Right lung (tissue), 2 donors: ENCODE measurements at regions not wholly inside any gene's neighbourhood (a gene's known extent, or its start where the extent isn't known, plus 50 kb on each side); places are given as distances from the start of the nearest gene placed in this dataset.

Experiments used
- DNase-seq, 2 donors: peaks; one replicate each; pipeline ENCODE4 v3.0.0-alpha.2; 2013

GRCh38 chr1:216820345-216820744 lies 97.1 kb upstream of the ESRRG start:
- no peak for DNase-seq

GRCh38 chr1:216818284-216818683 lies 95.1 kb upstream of the ESRRG start:
- no peak for DNase-seq

- DNase-seq = peak; percentile 85 to 87
Measured at GRCh38 chr1:216815260-216816131, 92.3 kb upstream of the ESRRG start.

DNA sequence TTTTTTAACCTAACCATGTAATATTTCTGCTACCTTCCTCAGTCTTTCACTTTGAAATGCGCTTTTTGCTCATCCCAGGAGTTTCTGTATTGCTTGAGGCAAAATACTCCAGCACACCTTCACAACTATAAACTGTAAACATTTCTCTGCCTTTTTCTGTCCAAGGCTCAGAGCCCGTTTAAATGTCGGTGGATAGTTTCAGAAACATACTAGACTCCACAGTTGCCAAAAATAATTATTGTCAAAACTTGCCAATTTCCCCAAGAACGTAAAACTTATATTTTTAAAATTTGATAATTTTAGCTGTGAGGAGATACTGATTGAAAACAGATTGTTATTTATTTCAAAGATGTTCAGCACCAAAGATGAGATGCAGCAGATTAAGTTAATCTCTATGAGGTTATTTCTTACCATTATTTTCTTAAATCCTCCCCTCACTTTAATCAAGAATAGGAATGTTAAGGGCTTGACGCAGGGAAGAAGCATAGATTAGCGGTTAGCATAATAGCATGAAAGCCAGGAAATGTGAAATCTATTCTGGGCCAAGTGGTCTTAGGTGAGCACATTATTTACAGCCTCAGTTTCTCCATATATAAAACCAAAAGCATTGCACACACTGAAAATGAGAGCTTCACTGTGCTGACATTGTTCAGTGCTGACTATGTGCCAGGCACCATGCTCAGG lies 91.5 kb upstream of the ESRRG start:
- peak in 1 of 2 donors; percentile 21 for DNase-seq

DNA sequence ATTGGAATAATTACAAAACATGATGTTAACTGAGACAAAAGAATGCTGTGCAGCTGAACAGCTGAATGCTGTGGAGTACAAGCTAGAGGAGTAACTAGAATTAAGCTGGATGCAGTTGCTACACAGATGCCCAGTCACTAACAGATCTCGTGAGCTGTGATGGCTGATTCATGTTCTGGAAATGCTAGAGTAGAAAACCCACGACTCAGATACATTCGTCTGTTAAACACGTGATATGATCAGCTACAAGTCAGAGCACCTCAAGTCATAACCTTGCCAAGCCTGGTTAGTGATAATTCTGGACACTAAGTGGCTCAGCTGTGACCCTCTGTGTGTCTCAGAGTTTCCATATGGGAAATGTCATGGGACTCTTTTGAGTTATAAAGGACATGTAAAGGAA lies 89.7 kb upstream of the ESRRG start:
- DNase-seq = no peak

DNA sequence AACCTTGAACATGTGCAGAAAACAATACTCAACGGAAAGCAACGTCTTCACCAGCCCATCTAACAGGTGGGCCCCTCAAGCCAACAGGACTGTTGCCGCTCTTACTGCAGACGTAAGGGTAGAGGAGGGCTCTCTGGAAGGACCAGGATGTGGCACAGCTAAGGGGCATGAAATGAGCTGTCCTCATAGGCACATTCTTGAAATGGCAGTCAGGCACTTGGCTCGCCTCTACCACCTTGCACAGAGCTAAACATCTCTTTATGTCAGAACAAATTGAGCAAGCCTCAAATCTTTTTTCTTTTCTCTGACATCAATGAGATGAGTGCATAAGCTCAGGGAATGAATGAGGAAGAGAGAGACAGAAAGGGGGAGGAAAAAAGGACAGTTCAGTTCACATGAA lies 86.4 kb upstream of the ESRRG start:
- no peak for DNase-seq

DNA sequence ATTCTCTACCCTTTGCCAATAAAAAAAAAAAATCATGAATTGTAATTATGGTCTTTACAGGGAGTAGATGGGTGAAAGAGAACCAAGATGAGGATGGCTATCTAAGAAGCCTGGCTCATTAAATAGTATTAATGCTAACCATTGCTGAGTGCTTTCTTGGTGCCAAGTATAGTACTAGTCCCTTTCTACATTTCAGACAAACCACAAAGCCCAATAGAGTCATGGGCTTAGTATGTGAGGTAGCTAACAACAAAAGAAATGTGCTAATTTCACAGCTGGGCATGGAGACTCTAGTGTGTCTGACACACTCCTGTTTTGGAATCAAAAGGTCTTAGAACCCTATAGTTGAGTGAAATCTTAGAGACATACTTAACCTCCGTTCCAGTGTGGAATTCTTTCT lies 84.5 kb upstream of the ESRRG start:
- DNase-seq = no peak

DNA sequence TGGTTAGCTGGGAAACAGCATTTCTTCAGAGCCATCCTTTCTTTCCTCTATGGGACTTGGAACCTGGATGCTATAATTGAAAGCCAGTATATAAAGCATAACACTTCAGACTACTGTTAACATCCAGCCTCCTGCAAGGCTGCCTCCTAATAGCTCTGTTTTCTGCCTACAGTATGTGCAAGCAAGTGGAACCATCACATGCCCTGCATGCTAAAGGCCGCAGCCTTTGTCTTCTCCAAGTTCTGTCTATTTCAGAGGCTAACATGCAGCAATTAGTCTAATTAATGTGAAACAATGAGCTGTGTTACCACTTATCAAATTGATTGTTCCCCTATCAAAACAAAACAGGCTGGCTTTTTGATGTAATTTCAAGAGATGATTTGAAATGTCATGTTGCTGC lies 82.7 kb upstream of the ESRRG start:
- DNase-seq = no peak

DNA sequence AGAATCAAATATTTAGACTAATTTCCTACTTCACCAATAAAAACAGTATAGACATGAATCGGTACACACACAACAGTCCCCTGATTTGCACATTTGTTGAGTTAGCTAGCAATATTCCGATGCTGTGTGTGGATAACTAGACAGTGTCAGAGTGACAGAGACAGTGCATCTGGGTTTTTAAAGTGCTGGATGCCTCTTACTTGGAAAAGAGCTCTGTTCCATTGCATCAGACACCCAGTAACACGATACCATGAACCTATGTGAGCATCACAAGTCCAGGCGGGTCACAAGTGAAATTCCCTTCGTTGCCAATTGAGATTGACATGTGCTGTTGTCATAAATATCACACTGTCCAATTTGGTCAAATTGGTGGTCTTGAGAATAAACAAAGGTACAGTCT lies 82.0 kb upstream of the ESRRG start:
- DNase-seq = no peak

DNA sequence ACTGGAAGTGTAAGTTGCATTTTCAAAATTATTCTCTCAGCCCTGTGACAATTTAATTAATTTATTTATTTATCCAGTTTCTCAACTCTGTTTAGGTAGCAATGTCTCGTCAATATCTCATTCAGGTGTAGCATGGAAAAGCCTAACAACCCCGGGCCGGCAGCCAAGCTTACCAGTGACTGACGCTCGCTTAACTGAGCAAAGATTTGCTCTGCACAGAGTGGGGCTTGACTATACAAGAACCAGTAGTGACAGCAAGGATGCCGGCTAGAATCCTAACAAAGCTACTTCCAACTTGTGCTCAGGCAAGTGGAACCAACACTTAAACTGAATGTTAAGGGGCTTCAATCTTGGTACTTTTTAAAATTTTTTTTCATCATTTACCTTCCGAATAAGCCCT lies 80.9 kb upstream of the ESRRG start:
- no peak for DNase-seq

DNA sequence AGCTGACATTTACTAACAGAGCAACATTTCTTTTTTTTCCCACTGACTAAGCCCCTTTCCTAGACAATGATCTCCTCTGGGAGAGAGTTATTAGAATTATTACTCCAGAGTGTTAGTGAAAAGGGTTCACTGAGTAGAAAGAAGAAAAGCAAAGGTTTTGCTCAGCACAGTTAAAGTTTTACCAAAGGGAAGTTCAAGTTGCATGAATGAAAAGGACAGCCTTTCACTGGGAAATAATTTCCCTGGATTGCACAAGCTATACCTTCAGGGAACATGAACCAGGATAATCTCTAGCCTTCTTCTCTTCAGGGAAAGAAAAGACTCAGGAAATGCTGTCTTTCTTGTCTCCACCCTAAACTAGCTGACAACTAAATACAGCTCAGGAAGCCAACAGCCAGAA lies 71.4 kb upstream of the ESRRG start:
- DNase-seq = no peak

DNA sequence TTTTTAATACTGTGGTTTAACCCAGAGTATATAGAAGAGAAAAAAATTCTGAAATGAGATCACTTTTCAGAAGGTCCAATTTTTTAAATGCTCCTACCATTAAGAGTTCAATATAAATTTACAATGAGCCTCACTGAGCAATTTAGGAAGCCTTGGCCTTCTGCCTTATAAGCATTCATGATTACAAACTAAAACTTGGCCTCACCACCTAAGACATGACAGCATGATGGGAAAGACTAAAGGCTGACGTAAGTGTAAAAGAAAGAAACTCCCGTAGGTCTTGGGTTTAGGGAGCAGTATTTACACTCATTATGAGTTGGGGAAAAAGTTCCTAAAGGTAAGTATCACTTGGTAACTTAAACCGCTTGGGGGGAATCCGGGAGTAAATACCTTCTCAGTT lies 70.7 kb upstream of the ESRRG start:
- DNase-seq = no peak

DNA sequence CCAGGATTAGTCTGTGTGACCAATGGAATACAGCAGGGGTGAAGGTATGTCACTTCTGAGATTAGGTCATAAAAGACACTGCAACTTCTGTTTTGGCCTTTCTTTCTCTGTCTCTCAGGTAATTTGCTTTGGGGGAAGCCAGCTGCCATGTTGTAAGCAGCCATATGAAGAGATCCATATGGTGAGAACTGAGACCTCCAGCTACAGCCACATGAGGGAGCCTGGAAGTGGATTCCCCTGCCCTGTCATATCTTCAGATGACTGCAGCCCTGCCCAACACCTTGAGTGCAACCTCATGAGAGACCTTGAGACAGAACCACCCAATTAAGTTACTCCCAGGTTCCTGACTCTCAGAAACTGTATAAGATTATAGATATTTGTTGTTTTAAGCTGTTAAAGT lies 70.1 kb upstream of the ESRRG start:
- no peak for DNase-seq

- no peak for DNase-seq
Measured at GRCh38 chr1:216788671-216789070, 65.4 kb upstream of the ESRRG start.

GRCh38 chr1:216785737-216786136 lies 62.5 kb upstream of the ESRRG start:
- peak; percentile 76 to 77 for DNase-seq

DNA sequence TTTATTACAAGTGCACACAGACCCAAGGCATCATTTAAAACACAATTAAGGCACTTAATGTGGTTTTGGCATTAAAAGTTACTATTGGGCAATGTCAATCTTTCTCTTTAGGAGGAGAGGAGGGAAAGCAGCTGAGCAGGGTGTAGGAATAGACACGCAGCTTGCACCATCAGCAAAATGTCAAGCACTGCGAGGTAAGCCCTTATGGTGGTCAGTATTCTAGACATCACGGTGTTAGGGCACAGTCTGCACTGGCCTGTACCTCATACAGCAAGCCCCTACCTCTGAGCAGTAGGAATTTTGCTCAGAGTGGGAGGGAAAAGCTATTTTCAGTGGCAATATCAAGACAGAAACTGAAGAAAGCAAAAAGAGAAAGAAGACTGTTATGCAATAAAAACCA lies 62.0 kb upstream of the ESRRG start:
- peak; percentile 55 to 57 for DNase-seq

GRCh38 chr1:216779686-216780085 lies 56.5 kb upstream of the ESRRG start:
- DNase-seq = peak; percentile 28 to 31

DNA sequence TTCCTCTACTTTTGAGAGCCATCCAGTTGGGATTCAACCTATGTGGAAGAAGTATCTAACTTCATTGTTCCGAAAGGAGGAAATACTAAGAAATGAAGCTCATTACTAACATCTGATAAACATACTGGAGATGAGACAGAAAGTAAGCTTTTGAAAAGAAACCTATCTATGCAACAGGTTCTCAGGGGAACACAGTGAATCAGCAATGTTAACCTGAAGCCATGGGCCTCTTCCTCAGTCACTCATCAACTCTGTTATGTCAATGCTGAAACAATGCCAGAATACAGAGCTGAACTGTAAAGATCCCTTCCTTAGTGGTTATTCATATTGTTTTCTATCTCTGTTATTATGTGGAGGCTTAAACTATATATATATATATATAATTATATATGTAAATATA lies 55.5 kb upstream of the ESRRG start:
- no peak for DNase-seq

DNA sequence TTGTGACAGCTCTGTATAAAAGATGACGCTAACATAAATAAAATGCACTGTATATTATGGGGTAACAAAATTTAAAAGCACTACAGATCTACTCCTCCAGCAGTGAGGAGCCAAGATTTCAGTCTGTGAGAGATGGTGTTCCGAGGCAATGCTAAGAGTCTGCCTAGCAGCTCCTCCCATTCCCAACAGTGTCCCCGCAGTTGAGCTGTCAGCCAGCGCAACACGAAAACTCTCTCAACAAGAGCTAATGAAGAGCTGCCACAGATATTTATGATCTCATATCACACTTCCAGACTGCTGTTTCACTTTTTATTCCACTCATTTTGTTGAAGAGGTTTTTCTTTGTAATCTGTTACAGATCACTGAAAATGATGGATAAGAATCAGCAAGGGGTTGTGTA lies 53.9 kb upstream of the ESRRG start:
- no peak for DNase-seq
